ENCODE measurements at regions not wholly inside any gene's neighbourhood (a gene's known extent, or its start where the extent isn't known, plus 50 kb on each side); places are given as distances from the start of the nearest gene placed in this dataset.

DNA sequence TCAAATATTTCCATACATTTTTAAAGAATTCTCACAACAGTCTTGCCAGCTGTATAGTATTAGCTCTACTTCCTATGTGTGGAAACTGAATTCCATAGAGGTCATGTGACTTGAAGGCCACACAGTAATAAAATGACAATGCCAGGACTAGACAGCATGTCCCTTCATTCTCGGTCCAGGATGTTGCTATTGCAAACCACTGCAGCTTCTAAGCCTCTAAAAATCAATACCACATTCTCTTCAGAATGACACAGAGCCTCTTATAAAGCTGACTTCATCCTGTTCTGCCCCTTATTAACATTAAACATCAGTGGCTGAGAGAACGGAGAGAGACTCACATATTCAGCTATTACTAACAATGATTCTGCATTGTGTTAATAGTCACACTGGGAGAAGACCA is 240.3 kb upstream of the PEX5L start:
- DNase-seq (ENCODE audit: low read depth), result no peak
- TF ChIP-seq, protein P1, sequence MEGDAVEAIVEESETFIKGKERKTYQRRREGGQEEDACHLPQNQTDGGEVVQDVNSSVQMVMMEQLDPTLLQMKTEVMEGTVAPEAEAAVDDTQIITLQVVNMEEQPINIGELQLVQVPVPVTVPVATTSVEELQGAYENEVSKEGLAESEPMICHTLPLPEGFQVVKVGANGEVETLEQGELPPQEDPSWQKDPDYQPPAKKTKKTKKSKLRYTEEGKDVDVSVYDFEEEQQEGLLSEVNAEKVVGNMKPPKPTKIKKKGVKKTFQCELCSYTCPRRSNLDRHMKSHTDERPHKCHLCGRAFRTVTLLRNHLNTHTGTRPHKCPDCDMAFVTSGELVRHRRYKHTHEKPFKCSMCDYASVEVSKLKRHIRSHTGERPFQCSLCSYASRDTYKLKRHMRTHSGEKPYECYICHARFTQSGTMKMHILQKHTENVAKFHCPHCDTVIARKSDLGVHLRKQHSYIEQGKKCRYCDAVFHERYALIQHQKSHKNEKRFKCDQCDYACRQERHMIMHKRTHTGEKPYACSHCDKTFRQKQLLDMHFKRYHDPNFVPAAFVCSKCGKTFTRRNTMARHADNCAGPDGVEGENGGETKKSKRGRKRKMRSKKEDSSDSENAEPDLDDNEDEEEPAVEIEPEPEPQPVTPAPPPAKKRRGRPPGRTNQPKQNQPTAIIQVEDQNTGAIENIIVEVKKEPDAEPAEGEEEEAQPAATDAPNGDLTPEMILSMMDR (IDR thresholded peaks at IDR 0.05; ENCODE audit: low read depth, low read length, missing control alignments), result no peak
- H3K4me3 ChIP-seq (ENCODE audit: low read depth, low read length), result no peak overlapping the region

DNA sequence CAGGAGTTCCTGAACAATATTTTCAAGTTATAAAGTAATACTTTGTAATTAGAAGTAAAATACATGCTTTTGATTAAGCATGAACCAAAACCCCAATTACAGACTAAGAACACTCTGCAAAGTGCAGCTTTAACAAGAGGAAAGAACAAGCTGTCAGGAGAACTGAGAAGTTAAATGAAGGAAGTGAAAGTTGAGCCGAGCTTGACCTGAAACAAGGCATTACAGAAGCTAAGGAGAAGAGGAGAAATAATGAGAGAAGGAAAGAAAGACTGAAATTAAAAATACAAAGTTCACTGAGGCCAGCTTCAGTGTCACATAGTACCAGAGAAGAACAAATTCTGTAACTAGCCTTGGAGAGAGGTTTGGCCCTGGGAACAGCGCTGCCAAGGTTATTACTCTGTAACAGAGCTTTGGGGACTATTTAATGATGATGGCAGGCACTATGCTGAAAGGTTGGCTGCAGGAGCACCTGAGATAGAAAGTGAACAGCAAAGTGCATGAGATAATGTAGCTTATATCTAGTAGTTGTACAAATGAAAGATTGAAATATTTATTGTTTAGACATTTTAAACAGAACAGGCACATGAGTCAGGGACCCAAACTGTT is 241.9 kb upstream of the PEX5L start:
- peak; percentile 49 for DNase-seq (ENCODE audit: low read depth)
- TF ChIP-seq, protein P1 (IDR thresholded peaks at IDR 0.05; ENCODE audit: low read depth, low read length, missing control alignments), result no peak
- H3K4me3 ChIP-seq (ENCODE audit: low read depth, low read length), result no peak overlapping the region

GRCh38 chr3:180280555-180280954 is 243.8 kb upstream of the PEX5L start:
- TF ChIP-seq, protein P1 (IDR thresholded peaks at IDR 0.05; ENCODE audit: low read depth, low read length, missing control alignments), result no peak
- no peak for DNase-seq (ENCODE audit: low read depth)
- H3K4me3 ChIP-seq (ENCODE audit: low read depth, low read length), result no peak overlapping the region

GRCh38 chr3:180282386-180282785 is 245.6 kb upstream of the PEX5L start:
- no peak overlapping the region for H3K4me3 ChIP-seq (ENCODE audit: low read depth, low read length)
- TF ChIP-seq, protein P1 (IDR thresholded peaks at IDR 0.05; ENCODE audit: low read depth, low read length, missing control alignments), result no peak
- DNase-seq (ENCODE audit: low read depth), result no peak

DNA sequence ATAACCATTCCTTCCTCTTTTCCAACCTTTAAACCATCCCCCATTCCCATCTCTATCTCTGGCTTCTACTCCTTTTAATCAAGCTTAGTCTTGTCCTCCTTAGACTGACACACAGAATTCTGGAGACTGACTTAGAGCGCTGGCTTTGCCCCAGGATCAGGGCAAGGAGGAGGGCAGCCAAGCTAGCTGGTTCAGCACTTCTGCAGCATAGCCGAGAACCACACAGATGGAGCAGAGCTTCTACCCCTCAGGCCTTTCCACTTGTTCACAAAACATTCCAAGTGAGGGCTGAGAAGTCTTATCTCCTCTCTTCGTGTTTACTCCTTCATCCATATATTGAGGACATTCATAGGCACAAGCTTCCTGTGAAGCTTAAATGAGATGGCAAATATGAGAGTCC is 246.5 kb upstream of the PEX5L start:
- TF ChIP-seq, protein P1 (IDR thresholded peaks at IDR 0.05; ENCODE audit: low read depth, low read length, missing control alignments), result no peak
- H3K4me3 ChIP-seq (ENCODE audit: low read depth, low read length), result no peak overlapping the region
- no peak for DNase-seq (ENCODE audit: low read depth)

DNA sequence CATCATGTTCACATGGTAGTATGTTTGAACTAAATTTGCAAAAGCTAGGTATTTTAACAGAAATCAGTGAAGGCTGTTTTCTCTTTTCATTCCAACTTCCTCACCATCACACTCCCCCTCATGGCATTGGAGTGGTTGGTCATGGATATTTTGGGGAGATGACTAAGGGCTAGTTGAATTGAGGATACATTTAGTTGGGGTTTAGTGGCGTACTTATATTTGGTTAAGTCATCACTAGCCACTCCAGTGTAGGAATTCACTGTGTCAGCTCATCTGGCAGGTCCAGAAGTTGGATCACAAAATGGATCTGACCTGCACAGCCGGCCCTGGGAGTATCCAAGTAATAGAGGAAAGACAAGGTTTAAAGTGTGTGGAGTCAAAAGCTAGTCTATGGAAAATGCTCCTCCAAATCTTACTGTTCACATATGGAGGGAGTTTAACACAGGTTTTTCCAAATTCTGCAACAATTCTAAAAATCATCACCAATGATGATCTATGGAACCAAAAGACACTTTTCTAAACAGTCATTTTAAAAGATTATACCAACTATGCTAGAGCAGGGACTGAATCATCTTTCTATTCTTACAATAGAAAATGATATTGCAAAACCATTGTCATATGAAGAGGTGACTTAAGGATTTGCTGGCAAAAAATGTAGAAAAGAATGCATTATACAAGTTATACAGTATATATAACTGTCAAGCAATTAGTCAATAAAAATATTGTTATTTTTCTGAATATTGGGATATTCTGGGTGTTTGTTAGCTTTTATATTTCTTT is 247.8 kb upstream of the PEX5L start:
- TF ChIP-seq, protein P1 (IDR thresholded peaks at IDR 0.05; ENCODE audit: low read depth, low read length, missing control alignments), result no peak

More for the DNA sequence above, 247.8 kb upstream of the PEX5L start:
- H3K4me3 ChIP-seq (ENCODE audit: low read depth, low read length), result no peak overlapping the region
- DNase-seq (ENCODE audit: low read depth), result no peak
